GM21825 (cell line): ENCODE measurements at regions not wholly inside any gene's neighbourhood (a gene's known extent, or its start where the extent isn't known, plus 50 kb on each side); places are given as distances from the start of the nearest gene placed in this dataset.
"Not testable (repeated sequence)": the region's sequence is repeated elsewhere in the genome, so short reads cannot be mapped to it uniquely, and the experiment has no call there.

ENCODE experiments used
- ATAC-seq: cut with Tn5 transposase; IDR thresholded peaks from one replicate; pipeline ENCODE4 v1.9.1; 2021; ENCODE audit warnings: mild to moderate bottlenecking, moderate library complexity; ENCODE audit not compliant: unreplicated experiment

GRCh38 chr6:21282360-21282759, 311.2 kb upstream of the SOX4 start:
- not testable (repeated sequence) for ATAC-seq

DNA sequence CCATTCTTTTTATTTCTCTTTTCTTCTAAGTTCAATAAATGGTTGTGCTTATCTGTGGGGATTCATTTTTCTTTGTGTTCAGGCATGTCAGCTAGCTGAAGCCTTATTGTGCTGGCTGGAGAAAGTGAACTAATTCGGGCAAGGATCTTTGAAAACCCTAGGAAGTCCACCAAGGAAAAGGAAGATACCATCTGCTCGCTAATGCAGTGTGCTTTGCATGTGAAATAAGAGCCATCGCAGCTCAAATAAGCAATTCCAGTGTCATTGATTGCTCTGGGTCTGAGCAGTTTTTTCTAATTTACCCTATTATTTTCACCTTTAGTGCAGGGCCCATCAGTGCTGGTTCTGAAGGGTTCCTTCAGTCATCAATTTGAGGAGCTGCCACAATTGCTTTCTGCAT, 309.4 kb upstream of the SOX4 start:
- ATAC-seq = no peak

DNA sequence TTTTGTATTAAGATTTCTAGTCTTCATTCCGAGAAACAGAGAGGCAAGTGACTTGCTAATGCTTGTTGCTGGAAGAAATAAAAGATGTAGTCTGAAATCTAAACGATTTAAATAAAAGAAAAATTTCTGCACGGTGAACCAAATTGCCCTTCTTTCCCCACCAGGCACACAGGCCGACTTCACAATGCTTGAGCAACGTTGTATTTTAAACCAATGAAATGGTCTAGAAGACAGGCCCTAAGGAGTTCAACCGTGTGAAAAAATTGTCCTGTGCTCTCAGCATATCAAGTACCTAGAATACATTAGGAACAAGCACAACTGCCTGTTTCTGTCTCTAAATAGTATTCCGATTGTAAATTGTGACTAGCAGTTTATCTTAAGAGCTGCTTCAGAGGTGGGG, 308.8 kb upstream of the SOX4 start:
- no peak for ATAC-seq

DNA sequence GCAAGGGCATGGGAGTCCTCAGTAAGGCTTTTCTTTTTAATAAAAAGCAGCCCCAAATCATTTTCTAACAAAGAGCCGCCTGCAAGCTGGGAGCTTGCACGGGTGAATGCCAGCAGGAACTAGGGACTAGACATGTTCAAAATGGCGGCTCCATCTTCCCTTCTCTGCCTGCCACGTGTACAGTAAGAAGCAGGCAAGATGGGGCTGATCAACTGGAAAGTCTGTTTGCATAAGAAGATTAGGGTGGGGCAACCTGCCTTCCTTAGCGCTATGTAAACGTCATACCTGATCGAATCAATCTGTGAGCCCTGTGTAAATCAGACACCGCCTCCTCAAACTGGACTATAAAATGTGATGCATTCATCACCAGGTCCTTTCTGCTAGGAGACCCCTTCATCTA, 299.4 kb upstream of the SOX4 start:
- no peak for ATAC-seq

- ATAC-seq = no peak
These were observed 297.9 kb upstream of the SOX4 start for GRCh38 chr6:21295506-21296240.

GRCh38 chr6:21297665-21298064, 295.9 kb upstream of the SOX4 start:
- no peak for ATAC-seq

- ATAC-seq = no peak
These were observed 294.3 kb upstream of the SOX4 start for GRCh38 chr6:21299216-21299615.

- ATAC-seq = no peak
These were observed 293.1 kb upstream of the SOX4 start for GRCh38 chr6:21300439-21300838.

DNA sequence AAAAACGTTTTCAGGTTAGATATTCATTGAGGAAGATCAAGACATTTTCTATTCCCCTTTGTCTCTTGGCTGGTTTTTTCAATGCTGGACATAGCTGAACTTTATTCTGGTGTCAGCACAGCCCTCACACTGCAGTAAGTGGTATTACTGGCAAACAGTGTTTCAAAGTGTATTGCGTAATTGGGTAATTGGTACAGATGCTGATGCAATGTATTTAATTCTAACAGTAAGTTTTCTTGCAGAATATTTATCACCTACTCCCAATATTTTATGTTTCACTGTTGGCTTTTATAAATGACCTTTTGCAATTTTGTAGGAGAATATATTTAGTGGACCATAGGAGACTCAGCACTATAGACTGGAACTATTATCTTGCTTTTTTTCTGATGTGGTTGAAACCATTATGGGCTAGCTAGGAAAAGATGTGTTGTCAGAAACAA, 287.6 kb upstream of the SOX4 start:
- no peak for ATAC-seq

GRCh38 chr6:21306546-21306945, 287.0 kb upstream of the SOX4 start:
- ATAC-seq = no peak

DNA sequence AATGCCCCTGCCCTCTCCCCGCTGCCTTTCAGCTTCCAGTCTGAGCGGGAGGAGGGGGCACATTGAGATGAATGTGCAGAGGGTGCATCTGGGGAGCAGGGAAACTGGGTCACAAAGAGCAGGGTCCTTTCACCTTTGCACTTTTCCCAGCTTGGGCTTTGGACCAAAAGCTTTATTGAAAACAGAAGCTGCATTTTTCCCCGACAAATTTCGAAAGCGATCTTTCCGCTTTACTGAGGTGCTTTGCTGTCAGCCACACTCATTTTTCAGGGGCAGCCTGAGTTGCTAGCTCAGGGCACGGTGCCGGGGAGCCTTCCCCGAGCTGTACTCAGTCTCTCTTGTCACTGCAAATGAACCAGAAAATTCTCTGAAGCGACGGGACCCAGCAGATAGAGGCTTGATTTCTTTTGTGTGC, 283.7 kb upstream of the SOX4 start:
- ATAC-seq = no peak

DNA sequence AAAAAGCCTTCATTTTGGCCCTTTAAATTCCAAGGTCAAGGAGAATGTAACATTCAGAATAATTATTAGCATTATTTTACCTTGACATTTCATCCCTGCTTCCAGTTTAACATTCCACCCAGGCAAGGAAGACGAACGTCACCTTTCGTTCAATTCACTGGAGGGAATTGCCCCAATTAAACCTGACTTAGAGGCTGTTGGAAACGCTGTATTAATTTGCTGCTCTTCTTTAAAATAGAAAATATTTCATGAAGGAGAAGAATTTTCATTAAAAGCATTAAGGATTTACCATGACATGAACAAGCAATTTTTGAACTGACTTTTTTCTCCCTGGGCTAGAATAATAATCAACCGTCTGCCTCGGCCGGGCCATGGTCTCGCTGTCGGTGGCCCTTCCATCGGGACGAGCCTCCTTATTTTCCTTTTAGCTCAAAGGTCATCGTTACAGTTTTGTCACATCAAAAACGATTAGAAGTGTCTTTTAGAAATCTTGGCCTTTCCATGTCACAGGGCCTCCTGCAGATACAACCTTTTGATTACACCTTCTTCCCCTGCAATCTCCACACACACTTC, 282.9 kb upstream of the SOX4 start:
- no peak for ATAC-seq

GRCh38 chr6:21312118-21312517, 281.4 kb upstream of the SOX4 start:
- no peak for ATAC-seq

GRCh38 chr6:21317642-21318041, 275.9 kb upstream of the SOX4 start:
- ATAC-seq = no peak

DNA sequence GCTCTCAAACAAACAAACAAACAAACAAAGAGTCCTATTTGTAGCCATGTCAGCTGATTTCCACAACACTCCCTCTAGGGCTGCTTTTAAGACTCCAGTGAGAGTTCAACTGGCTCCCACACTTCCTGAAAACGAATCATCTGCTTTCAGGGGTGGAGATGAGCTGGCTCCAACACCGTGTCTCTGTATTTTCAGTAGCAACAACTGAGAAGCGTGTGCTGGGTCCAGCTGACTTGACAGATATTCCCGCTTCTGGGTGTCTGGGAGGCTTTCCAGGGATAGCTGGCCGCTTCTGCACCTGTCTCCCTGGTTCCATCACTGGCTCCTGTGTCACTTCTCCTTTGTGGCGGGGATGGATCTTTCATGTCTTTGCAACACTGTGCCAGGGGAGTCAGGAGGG, 272.5 kb upstream of the SOX4 start:
- ATAC-seq = no peak

- ATAC-seq = no peak
These were observed 272.0 kb upstream of the SOX4 start for GRCh38 chr6:21321531-21321930.

- no peak for ATAC-seq
These were observed 270.0 kb upstream of the SOX4 start for GRCh38 chr6:21323577-21323976.

DNA sequence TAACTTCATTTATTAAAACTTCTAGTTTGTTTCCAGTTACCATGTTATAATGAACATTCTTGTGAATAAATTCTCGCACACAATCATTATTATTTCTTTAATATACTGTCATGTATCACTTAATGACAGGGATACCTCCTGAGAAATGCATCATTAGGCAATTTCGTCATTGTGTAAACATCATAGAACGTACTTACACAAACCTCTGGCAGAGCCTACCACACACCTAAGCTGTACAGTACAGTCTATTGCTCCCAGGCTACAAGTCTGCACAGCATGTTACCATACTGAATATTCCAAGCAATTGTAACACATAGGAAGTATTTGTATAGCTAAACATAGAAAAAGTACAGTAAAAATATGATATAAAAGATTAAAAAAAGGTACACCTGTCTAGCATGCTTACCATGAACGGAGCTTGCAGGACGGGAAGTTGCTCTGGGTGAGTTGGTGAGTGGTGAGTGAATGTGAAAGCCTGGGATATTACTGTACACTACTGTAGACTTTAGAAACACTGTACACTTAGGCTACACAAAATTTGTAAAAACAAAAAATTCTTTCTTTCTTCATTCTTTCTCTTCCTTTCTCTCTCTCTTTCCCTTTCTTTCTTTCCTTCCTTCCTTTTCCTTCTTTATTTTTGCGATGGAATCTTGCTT, 268.2 kb upstream of the SOX4 start:
- ATAC-seq = no peak

GRCh38 chr6:21327326-21328112, 266.0 kb upstream of the SOX4 start:
- no peak for ATAC-seq

DNA sequence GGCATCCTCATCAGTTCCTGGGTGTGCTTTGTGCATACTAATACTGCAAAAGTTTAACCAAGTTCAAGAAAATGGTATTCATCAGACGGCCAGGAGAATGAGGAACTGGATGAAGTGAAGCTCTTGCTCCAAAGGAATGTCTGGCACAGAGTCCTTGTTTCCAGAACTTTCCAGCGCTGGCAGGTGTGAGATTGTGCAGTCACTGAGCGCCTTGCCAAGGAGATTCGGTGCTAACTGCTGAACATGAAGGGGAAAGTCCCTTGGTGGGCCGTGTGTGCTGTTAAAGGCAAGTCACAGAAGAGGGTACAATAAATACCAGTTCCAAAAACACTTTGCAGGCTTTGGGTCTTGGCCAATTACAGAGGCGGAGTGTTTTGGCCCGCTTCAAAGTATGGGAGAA, 262.3 kb upstream of the SOX4 start:
- ATAC-seq = no peak

GRCh38 chr6:21332077-21332476, 261.5 kb upstream of the SOX4 start:
- no peak for ATAC-seq

DNA sequence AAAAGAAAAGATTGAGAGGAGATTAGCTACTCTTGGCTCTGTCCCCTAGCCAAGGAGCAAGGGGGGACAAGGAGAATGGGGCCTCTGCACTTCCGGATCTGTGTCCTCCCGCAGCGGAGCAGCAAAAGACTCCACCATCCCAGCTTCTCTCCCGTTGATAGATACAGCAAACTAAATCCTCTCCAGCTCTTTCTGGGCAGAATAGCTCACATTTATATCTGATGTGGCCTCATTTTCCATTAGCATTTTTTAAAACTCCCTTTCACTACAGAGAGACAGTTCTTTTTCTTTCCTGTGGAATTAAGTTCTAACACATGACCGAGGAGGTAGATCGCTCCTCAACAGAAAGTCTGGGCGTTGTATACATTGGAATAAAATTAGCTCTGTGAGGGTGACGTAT, 260.9 kb upstream of the SOX4 start:
- ATAC-seq = no peak
